ENCODE measurements at regions not wholly inside any gene's neighbourhood (a gene's known extent, or its start where the extent isn't known, plus 50 kb on each side); places are given as distances from the start of the nearest gene placed in this dataset.

- TF ChIP-seq CTCF (optimal IDR thresholded peaks at IDR 0.05 in 1 of 3, IDR thresholded peaks at IDR 0.05 in 1 of 3, conservative IDR thresholded peaks at IDR 0.05 in 1 of 3; ENCODE audit: extremely low read depth in 1 of 3, insufficient read depth in 2 of 3, low read length in 3 of 3) (no peak), EZH2 (IDR thresholded peaks at IDR 0.05; ENCODE audit: low read length) (no peak)
Measured at GRCh38 chr1:70877343-70877742, 170.3 kb downstream of the PTGER3 start.
